OCI-LY3 (cell line): ENCODE measurements at regions not wholly inside any gene's neighbourhood (a gene's known extent, or its start where the extent isn't known, plus 50 kb on each side); places are given as distances from the start of the nearest gene placed in this dataset.

ENCODE experiments used
- H2AFZ ChIP-seq: fragments of 200-600, 300-600 bp; shearing (Covaris generic); 2 replicates; pipeline ENCODE4 v1.6.0; 2014; ENCODE audit warnings: antibody characterized with exemption, low read depth, low read length
- H3K27ac ChIP-seq: fragments of 200-600, 300-600 bp; sonication (generic); 2 replicates; pipeline ENCODE4 v1.5.1; 2014; ENCODE audit warnings: mild to moderate bottlenecking, low read length, moderate library complexity, mixed read lengths
- H3K27me3 ChIP-seq: fragments of 200-600, 300-600 bp; sonication (generic); 2 replicates; pipeline ENCODE4 v1.6.1; 2014; ENCODE audit warnings: low read depth, low read length, mixed read lengths
- H3K36me3 ChIP-seq: fragments of 200-600, 300-600 bp; sonication (generic); replicated peaks from 2 replicates; pipeline ENCODE3; 2014; ENCODE audit warnings: low read depth, low read length, mixed read lengths
- H3K4me1 ChIP-seq: fragments of 300-600, 200-600 bp; sonication (generic); 2 replicates; pipeline ENCODE4 v1.6.1; 2014; ENCODE audit warnings: low read length, mixed read lengths
- H3K4me2 ChIP-seq: fragments of 200-600, 300-600 bp; sonication (generic); 2 replicates; pipeline ENCODE4 v1.6.1; 2014; ENCODE audit warnings: low read length, mixed read lengths
- H3K4me3 ChIP-seq: fragments of 300-600, 200-600 bp; sonication (generic); 2 replicates; pipeline ENCODE4 v1.5.1; 2014; ENCODE audit warnings: antibody characterized with exemption, mild to moderate bottlenecking, low read length, moderate library complexity
- H3K79me2 ChIP-seq: fragments of 300-600, 200-600 bp; shearing (Covaris generic); 2 replicates; pipeline ENCODE4 v1.6.1; 2014; ENCODE audit warnings: mild to moderate bottlenecking, low read length, mixed read lengths
- H3K9ac ChIP-seq: fragments of 300-600, 200-600 bp; shearing (Covaris generic); 2 replicates; pipeline ENCODE4 v1.6.0; 2014; ENCODE audit warnings: mild to moderate bottlenecking, low read length, moderate library complexity
- H3K9me3 ChIP-seq: fragments of 200-600, 300-600 bp; shearing (Covaris generic); 2 replicates; pipeline ENCODE4 v1.6.1; 2014; ENCODE audit warnings: low read length, mixed read lengths; ENCODE audit not compliant: insufficient read depth
- H4K20me1 ChIP-seq: fragments of 200-600, 300-600 bp; sonication (generic); 2 replicates; pipeline ENCODE4 v1.6.1; 2016; ENCODE audit warnings: low read length, mixed read lengths; ENCODE audit not compliant: insufficient read depth
- EZH2phosphoT487 ChIP-seq: fragments of 200-600 bp; shearing (Covaris generic); IDR thresholded peaks from 2 replicates; pipeline ENCODE4 v1.6.1; 2018; ENCODE audit warnings: antibody characterized with exemption, mixed run types, low read depth
- TF ChIP-seq, protein P1 (sequence below): fragments of 200-600, 300-600 bp; sonication (generic); IDR thresholded peaks from 2 replicates; pipeline ENCODE4 v1.5.1; 2014; ENCODE audit warnings: antibody characterized with exemption, low read length, low read depth

DNA sequence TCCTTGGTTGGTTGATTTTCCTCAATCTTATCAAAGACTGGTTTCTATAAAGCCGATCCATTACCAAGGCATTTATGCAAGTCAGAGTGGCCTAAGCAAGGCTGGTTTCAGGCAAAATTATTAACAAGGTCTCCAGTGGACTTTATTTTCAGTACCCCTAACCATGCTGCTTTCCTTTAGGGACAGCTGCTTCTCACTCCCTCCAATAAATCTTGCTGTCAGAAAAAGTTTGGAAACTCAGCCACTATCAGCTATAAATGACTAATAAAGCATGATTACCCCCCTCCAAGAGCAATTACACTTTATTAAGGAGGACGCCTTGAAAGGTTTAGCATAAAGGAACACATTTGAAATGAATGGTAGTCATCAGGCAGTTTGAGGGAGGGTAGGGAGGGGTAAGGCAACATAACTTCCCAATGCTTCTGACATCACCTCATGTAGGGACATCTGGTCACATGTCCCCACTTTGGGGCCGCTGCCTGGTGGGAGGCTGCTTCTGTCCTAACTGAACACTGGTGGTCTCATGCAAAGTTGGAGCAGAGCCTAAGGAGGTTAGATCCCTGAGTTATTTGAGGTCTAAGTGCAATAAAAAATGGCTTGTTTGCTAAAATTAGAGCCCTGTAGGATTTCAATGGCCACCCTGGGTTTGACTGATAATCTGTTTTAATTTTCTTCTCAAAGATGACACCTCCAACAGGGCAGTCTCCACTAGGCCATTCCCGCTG lies 58.0 kb upstream of the TMEM178A start:
- Histone ChIP-seq H3K9me3 (no peaks in the 10 kb centered on the region), H4K20me1 (no peaks in the 10 kb centered on the region), H3K9ac (no peak overlapping the region), H3K27me3 (peaks cover 43% of the 10 kb centered on the region), H3K27ac (no peak overlapping the region), H3K4me1 (no peaks in the 10 kb centered on the region), H3K36me3 (no peaks in the 10 kb centered on the region), H3K79me2 (no peaks in the 10 kb centered on the region), H2AFZ (no peak overlapping the region), H3K4me2 (no peak overlapping the region), H3K4me3 (no peak overlapping the region)
- no peak for TF ChIP-seq EZH2phosphoT487
- TF ChIP-seq, protein P1, sequence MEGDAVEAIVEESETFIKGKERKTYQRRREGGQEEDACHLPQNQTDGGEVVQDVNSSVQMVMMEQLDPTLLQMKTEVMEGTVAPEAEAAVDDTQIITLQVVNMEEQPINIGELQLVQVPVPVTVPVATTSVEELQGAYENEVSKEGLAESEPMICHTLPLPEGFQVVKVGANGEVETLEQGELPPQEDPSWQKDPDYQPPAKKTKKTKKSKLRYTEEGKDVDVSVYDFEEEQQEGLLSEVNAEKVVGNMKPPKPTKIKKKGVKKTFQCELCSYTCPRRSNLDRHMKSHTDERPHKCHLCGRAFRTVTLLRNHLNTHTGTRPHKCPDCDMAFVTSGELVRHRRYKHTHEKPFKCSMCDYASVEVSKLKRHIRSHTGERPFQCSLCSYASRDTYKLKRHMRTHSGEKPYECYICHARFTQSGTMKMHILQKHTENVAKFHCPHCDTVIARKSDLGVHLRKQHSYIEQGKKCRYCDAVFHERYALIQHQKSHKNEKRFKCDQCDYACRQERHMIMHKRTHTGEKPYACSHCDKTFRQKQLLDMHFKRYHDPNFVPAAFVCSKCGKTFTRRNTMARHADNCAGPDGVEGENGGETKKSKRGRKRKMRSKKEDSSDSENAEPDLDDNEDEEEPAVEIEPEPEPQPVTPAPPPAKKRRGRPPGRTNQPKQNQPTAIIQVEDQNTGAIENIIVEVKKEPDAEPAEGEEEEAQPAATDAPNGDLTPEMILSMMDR = no peak

DNA sequence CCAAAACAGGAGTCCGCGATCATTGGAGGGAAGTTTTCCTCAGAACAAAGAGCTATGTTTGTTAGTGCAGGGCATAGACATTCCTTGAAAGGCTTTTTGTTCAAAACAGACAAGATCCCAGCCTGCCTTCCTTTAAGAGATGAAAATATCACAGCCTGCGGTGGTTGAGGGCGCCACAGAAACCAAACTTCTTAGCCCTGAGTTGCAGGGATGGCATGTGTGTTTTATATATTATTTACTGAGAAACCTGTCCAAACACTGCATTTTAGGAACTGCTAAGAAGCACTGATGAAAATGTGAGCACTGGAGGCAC lies 57.5 kb upstream of the TMEM178A start:
- H3K4me2 ChIP-seq = no peak overlapping the region
- H3K4me3 ChIP-seq = no peak overlapping the region
- no peak overlapping the region for H2AFZ ChIP-seq
- H4K20me1 ChIP-seq = no peaks in the 10 kb centered on the region
- TF ChIP-seq, protein P1 = no peak
- no peaks in the 10 kb centered on the region for H3K9me3 ChIP-seq
- H3K27me3 ChIP-seq = peaks cover 40% of the 10 kb centered on the region
- H3K27ac ChIP-seq = no peak overlapping the region
- no peaks in the 10 kb centered on the region for H3K4me1 ChIP-seq
- no peak overlapping the region for H3K9ac ChIP-seq
- no peaks in the 10 kb centered on the region for H3K36me3 ChIP-seq
- H3K79me2 ChIP-seq = no peaks in the 10 kb centered on the region

DNA sequence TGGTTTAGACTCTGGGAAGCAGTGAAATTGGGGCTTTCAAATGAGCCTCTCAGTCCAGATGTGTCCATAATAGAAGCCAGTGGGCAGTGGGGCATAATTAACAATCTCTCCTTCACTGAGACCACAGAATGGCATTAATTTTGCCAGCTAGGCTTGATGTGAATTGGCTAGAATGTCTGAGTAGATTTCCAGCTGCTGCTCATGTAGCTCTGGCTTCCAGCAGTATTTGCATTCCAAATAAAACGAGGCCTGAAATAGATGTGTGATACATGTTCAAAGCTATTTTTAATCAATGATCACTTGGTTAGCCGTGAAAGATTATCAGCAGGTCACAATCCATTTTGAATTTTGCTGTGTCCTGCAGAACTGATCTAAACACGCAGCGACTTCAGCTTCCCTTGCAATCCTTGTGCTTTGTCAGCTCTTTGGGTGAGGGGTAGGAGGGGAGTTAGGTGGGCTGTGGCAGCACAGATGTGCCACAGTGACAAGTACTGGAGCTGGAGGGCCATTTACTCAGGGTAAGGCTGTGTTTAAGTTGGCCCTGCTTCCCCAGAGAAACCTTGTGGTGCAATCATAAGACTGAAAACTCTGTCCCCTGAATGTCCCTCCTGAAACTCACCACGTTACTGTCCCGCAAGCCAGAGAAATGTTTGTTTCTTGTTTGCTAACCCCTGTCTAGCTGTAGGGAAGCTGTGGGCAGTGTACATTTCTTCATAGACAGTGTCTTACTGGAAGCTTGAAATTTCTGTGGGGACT lies 56.9 kb upstream of the TMEM178A start:
- TF ChIP-seq, protein P1 = no peak
- TF ChIP-seq EZH2phosphoT487 = no peak

DNA sequence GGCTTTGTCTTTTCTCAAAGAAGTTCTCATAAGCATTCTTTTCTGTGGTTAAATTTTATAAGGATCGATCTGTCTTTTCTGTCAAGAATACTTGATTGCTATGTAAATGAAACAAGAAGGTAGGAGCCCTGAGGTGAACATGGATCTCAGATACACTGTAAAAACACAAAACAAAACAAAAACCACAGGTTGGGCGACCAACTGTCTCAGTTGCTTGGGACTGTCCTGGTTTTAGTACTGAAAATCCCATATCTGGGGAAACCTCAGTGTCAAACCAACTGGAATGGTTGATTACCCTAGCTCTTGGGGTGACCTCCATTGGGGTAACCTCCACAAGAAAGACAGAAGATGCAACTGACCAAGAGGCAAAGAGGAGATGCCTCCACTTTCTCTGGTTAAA lies 55.8 kb upstream of the TMEM178A start:
- no peak overlapping the region for H3K4me3 ChIP-seq
- no peaks in the 10 kb centered on the region for H4K20me1 ChIP-seq

More for the DNA sequence above, 56.9 kb upstream of the TMEM178A start:
- Histone ChIP-seq H3K27ac (no peak overlapping the region), H4K20me1 (no peaks in the 10 kb centered on the region), H3K4me1 (no peaks in the 10 kb centered on the region), H3K4me2 (no peak overlapping the region), H3K9ac (no peak overlapping the region), H3K79me2 (no peaks in the 10 kb centered on the region), H3K36me3 (no peaks in the 10 kb centered on the region), H3K27me3 (peaks cover 38% of the 10 kb centered on the region), H3K4me3 (no peak overlapping the region), H2AFZ (no peak overlapping the region), H3K9me3 (no peaks in the 10 kb centered on the region)

More for the DNA sequence above, 55.8 kb upstream of the TMEM178A start:
- Histone ChIP-seq H3K27me3 (peaks cover 37% of the 10 kb centered on the region), H3K9me3 (no peaks in the 10 kb centered on the region), H3K4me2 (no peak overlapping the region), H3K79me2 (no peaks in the 10 kb centered on the region), H3K36me3 (no peaks in the 10 kb centered on the region), H3K4me1 (no peaks in the 10 kb centered on the region), H3K9ac (no peak overlapping the region), H3K27ac (no peak overlapping the region), H2AFZ (no peak overlapping the region)
- TF ChIP-seq, protein P1 = no peak
- no peak for TF ChIP-seq EZH2phosphoT487
